22Rv1 (cell line): ENCODE measurements at regions not wholly inside any gene's neighbourhood (a gene's known extent, or its start where the extent isn't known, plus 50 kb on each side); places are given as distances from the start of the nearest gene placed in this dataset.

Experiments used
- H3K27ac ChIP-seq: fragments of 450-650 bp; 2 replicates; pipeline ENCODE4 v1.5.1; 2017
- CTCF ChIP-seq: fragments of 450-650 bp; IDR thresholded peaks from 2 replicates; pipeline ENCODE4 v1.5.1; 2017; ENCODE audit warnings: mild to moderate bottlenecking
- ZFX ChIP-seq: fragments of 450-650 bp; IDR thresholded peaks from 2 replicates; pipeline ENCODE4 v1.6.1; 2017; ENCODE audit warnings: antibody characterized with exemption, borderline replicate concordance

GRCh38 chrX:122512561-122513072, 671.5 kb upstream of the GRIA3 start:
- no peak for TF ChIP-seq ZFX
- no peak overlapping the region for H3K27ac ChIP-seq

GRCh38 chrX:122517786-122518185, 666.3 kb upstream of the GRIA3 start:
- TF ChIP-seq CTCF (no peak), ZFX (no peak)

GRCh38 chrX:122545778-122546177, 638.3 kb upstream of the GRIA3 start:
- no peak overlapping the region for H3K27ac ChIP-seq
- TF ChIP-seq CTCF (no peak), ZFX (no peak)

More at GRCh38 chrX:122517786-122518185, 666.3 kb upstream of the GRIA3 start:
- no peak overlapping the region for H3K27ac ChIP-seq

GRCh38 chrX:122546269-122546668, 637.8 kb upstream of the GRIA3 start:
- no peak overlapping the region for H3K27ac ChIP-seq
- no peak for TF ChIP-seq ZFX
- TF ChIP-seq CTCF: no peak

GRCh38 chrX:122552286-122552800, 631.7 kb upstream of the GRIA3 start:
- TF ChIP-seq CTCF (no peak), ZFX (no peak)
- H3K27ac ChIP-seq: no peak overlapping the region

GRCh38 chrX:122555925-122556324, 628.2 kb upstream of the GRIA3 start:
- no peak overlapping the region for H3K27ac ChIP-seq
- no peak for TF ChIP-seq ZFX
- no peak for TF ChIP-seq CTCF

- H3K27ac ChIP-seq: no peak overlapping the region
- TF ChIP-seq CTCF (no peak), ZFX (no peak)
Measured at GRCh38 chrX:122565952-122566351, 618.1 kb upstream of the GRIA3 start.

- H3K27ac ChIP-seq: no peak overlapping the region
Measured at GRCh38 chrX:122566401-122566800, 617.7 kb upstream of the GRIA3 start.

More at GRCh38 chrX:122566401-122566800, 617.7 kb upstream of the GRIA3 start:
- TF ChIP-seq ZFX (no peak), CTCF (no peak)
